ENCODE measurements at regions not wholly inside any gene's neighbourhood (a gene's known extent, or its start where the extent isn't known, plus 50 kb on each side); places are given as distances from the start of the nearest gene placed in this dataset.
"Not testable (repeated sequence)": the region's sequence is repeated elsewhere in the genome, so short reads cannot be mapped to it uniquely, and the experiment has no call there.

- H3K9me3 ChIP-seq (ENCODE audit: low read length); H3F3A ChIP-seq (ENCODE audit: insufficient read depth, low read length); H3K9ac ChIP-seq (ENCODE audit: low read length); H3K4me3 ChIP-seq (ENCODE audit: low read depth, low read length, poor library complexity, severe bottlenecking); H3K27me3 ChIP-seq (ENCODE audit: insufficient read depth, low read length); H2AFZ ChIP-seq (ENCODE audit: low read length); H3K79me2 ChIP-seq (ENCODE audit: insufficient read depth, low read length); H3K4me1 ChIP-seq (ENCODE audit: insufficient read depth, low read length, severe bottlenecking); H3K9me2 ChIP-seq (ENCODE audit: low read depth, low read length); H3K36me3 ChIP-seq (ENCODE audit: insufficient read depth, low read length); H4K20me1 ChIP-seq (ENCODE audit: insufficient read depth, low read length); H3K27ac ChIP-seq (ENCODE audit: low read depth, low read length, poor library complexity, severe bottlenecking); H3K4me2 ChIP-seq (ENCODE audit: low read length): not testable (repeated sequence)
Observed at GRCh38 chrX:40788698-40789097, 53.4 kb upstream of the MED14 start.

- Histone ChIP-seq H3K79me2 (ENCODE audit: insufficient read depth, low read length) (no peaks in the 10 kb centered on the region), H3K4me1 (ENCODE audit: insufficient read depth, low read length, severe bottlenecking) (peaks cover 4% of the 10 kb centered on the region), H3K27me3 (ENCODE audit: insufficient read depth, low read length) (no peaks in the 10 kb centered on the region), H3K27ac (ENCODE audit: low read depth, low read length, poor library complexity, severe bottlenecking) (no peak overlapping the region), H3K9me3 (ENCODE audit: low read length) (no peaks in the 10 kb centered on the region), H3K9me2 (ENCODE audit: low read depth, low read length) (no peaks in the 10 kb centered on the region), H3F3A (ENCODE audit: insufficient read depth, low read length) (no peaks in the 10 kb centered on the region), H3K36me3 (ENCODE audit: insufficient read depth, low read length) (no peaks in the 10 kb centered on the region), H3K4me2 (ENCODE audit: low read length) (no peak overlapping the region), H3K9ac (ENCODE audit: low read length) (no peak overlapping the region), H2AFZ (ENCODE audit: low read length) (no peak overlapping the region), H4K20me1 (ENCODE audit: insufficient read depth, low read length) (no peaks in the 10 kb centered on the region), H3K4me3 (ENCODE audit: low read depth, low read length, poor library complexity, severe bottlenecking) (no peak overlapping the region)
- TF ChIP-seq EZH2 (IDR thresholded peaks at IDR 0.05; ENCODE audit: borderline replicate concordance, low read length): no peak
- no peak for TF ChIP-seq CTCF (IDR thresholded peaks at IDR 0.05; ENCODE audit: low read length)
Observed at GRCh38 chrX:40792433-40792832, 57.1 kb upstream of the MED14 start.

- H3K36me3 ChIP-seq (ENCODE audit: insufficient read depth, low read length); H3K4me2 ChIP-seq (ENCODE audit: low read length); H2AFZ ChIP-seq (ENCODE audit: low read length); H3K9me3 ChIP-seq (ENCODE audit: low read length); H3K79me2 ChIP-seq (ENCODE audit: insufficient read depth, low read length); H3K27me3 ChIP-seq (ENCODE audit: insufficient read depth, low read length); H3K9me2 ChIP-seq (ENCODE audit: low read depth, low read length); H3K9ac ChIP-seq (ENCODE audit: low read length); H3K4me1 ChIP-seq (ENCODE audit: insufficient read depth, low read length, severe bottlenecking); H4K20me1 ChIP-seq (ENCODE audit: insufficient read depth, low read length); H3F3A ChIP-seq (ENCODE audit: insufficient read depth, low read length); H3K4me3 ChIP-seq (ENCODE audit: low read depth, low read length, poor library complexity, severe bottlenecking); H3K27ac ChIP-seq (ENCODE audit: low read depth, low read length, poor library complexity, severe bottlenecking): not testable (repeated sequence)
Observed at GRCh38 chrX:40794829-40795130, 59.4 kb upstream of the MED14 start.

- H3K27ac ChIP-seq (ENCODE audit: low read depth, low read length, poor library complexity, severe bottlenecking); H2AFZ ChIP-seq (ENCODE audit: low read length); H3K9me3 ChIP-seq (ENCODE audit: low read length); H3F3A ChIP-seq (ENCODE audit: insufficient read depth, low read length); H3K79me2 ChIP-seq (ENCODE audit: insufficient read depth, low read length); H4K20me1 ChIP-seq (ENCODE audit: insufficient read depth, low read length); H3K9me2 ChIP-seq (ENCODE audit: low read depth, low read length); H3K9ac ChIP-seq (ENCODE audit: low read length); H3K4me1 ChIP-seq (ENCODE audit: insufficient read depth, low read length, severe bottlenecking); H3K27me3 ChIP-seq (ENCODE audit: insufficient read depth, low read length); H3K4me3 ChIP-seq (ENCODE audit: low read depth, low read length, poor library complexity, severe bottlenecking); H3K4me2 ChIP-seq (ENCODE audit: low read length); H3K36me3 ChIP-seq (ENCODE audit: insufficient read depth, low read length): not testable (repeated sequence)
Observed at GRCh38 chrX:40799745-40800144, 64.4 kb upstream of the MED14 start.

- H3K79me2 ChIP-seq (ENCODE audit: insufficient read depth, low read length): no peaks in the 10 kb centered on the region
- no peaks in the 10 kb centered on the region for H4K20me1 ChIP-seq (ENCODE audit: insufficient read depth, low read length)
- no peak for TF ChIP-seq CTCF (IDR thresholded peaks at IDR 0.05; ENCODE audit: low read length)
- no peak for TF ChIP-seq EZH2 (IDR thresholded peaks at IDR 0.05; ENCODE audit: borderline replicate concordance, low read length)
- H3K4me3 ChIP-seq (ENCODE audit: low read depth, low read length, poor library complexity, severe bottlenecking): no peak overlapping the region
- H2AFZ ChIP-seq (ENCODE audit: low read length): no peak overlapping the region
- H3K27me3 ChIP-seq (ENCODE audit: insufficient read depth, low read length): no peaks in the 10 kb centered on the region
- no peaks in the 10 kb centered on the region for H3K36me3 ChIP-seq (ENCODE audit: insufficient read depth, low read length)
- no peak overlapping the region for H3K27ac ChIP-seq (ENCODE audit: low read depth, low read length, poor library complexity, severe bottlenecking)
- no peaks in the 10 kb centered on the region for H3K9me2 ChIP-seq (ENCODE audit: low read depth, low read length)
- H3K9ac ChIP-seq (ENCODE audit: low read length): no peak overlapping the region
- H3K9me3 ChIP-seq (ENCODE audit: low read length): no peaks in the 10 kb centered on the region
- no peak overlapping the region for H3K4me2 ChIP-seq (ENCODE audit: low read length)
- H3K4me1 ChIP-seq (ENCODE audit: insufficient read depth, low read length, severe bottlenecking): no peaks in the 10 kb centered on the region
- no peaks in the 10 kb centered on the region for H3F3A ChIP-seq (ENCODE audit: insufficient read depth, low read length)
Observed at GRCh38 chrX:40805404-40805803, 70.1 kb upstream of the MED14 start.
